SU-DHL-6 (cell line): ENCODE measurements at regions not wholly inside any gene's neighbourhood (a gene's known extent, or its start where the extent isn't known, plus 50 kb on each side); places are given as distances from the start of the nearest gene placed in this dataset.

Experiments
- H2AFZ ChIP-seq: fragments of 200-600 bp; sonication (generic); 2 replicates; pipeline ENCODE4 v1.6.1; 2014; ENCODE audit warnings: low read depth, mild to moderate bottlenecking, moderate library complexity, mixed read lengths, antibody characterized with exemption, low read length; ENCODE audit not compliant: severe bottlenecking
- H3F3A ChIP-seq: fragments of 200-600 bp; shearing (Covaris generic); 2 replicates; pipeline ENCODE4 v1.6.0; 2016; ENCODE audit warnings: antibody characterized with exemption, mild to moderate bottlenecking; ENCODE audit not compliant: insufficient read depth
- H3K27ac ChIP-seq: fragments of 200-600 bp; sonication (generic); 2 replicates; pipeline ENCODE4 v1.5.1; 2016; ENCODE audit warnings: low read depth, mild to moderate bottlenecking, low read length, moderate library complexity, mixed read lengths
- H3K27me3 ChIP-seq: fragments of 200-600 bp; sonication (generic), shearing (Covaris generic); 2 replicates; pipeline ENCODE4 v1.6.0; 2014; ENCODE audit warnings: mild to moderate bottlenecking, low read length
- H3K36me3 ChIP-seq: fragments of 200-600 bp; sonication (generic); 2 replicates; pipeline ENCODE4 v1.6.1; 2014; ENCODE audit warnings: mild to moderate bottlenecking, low read length, mixed read lengths
- H3K4me2 ChIP-seq: fragments of 300-600, 200-600 bp; shearing (Covaris generic), sonication (generic); 2 replicates; pipeline ENCODE4 v1.6.0; 2014; ENCODE audit warnings: low read length, low read depth, mild to moderate bottlenecking; ENCODE audit not compliant: poor library complexity, severe bottlenecking
- H3K4me3 ChIP-seq: fragments of 200-600 bp; sonication (generic); 2 replicates; pipeline ENCODE4 v1.5.1; 2014; ENCODE audit warnings: antibody characterized with exemption, low read length, mild to moderate bottlenecking, mixed read lengths; ENCODE audit not compliant: insufficient read depth, poor library complexity, severe bottlenecking
- H3K79me2 ChIP-seq: fragments of 200-600 bp; sonication (generic); 2 replicates; pipeline ENCODE4 v1.6.1; 2014; ENCODE audit warnings: mild to moderate bottlenecking, low read length, moderate library complexity; ENCODE audit not compliant: insufficient read depth
- H3K9ac ChIP-seq: fragments of 200-600 bp; sonication (generic); 2 replicates; pipeline ENCODE4 v1.7.0; 2014; ENCODE audit warnings: mild to moderate bottlenecking, low read length
- H3K9me2 ChIP-seq: fragments of 200-600 bp; sonication (generic); replicated peaks from 2 replicates; pipeline ENCODE4 v1.6.1; 2014; ENCODE audit warnings: low read length; ENCODE audit not compliant: insufficient read depth
- H3K9me3 ChIP-seq: fragments of 200-600 bp; sonication (generic); 2 replicates; pipeline ENCODE4 v1.6.1; 2014; ENCODE audit warnings: low read length, mixed read lengths; ENCODE audit not compliant: insufficient read depth
- H4K20me1 ChIP-seq: fragments of 200-600 bp; sonication (generic); 2 replicates; pipeline ENCODE4 v1.6.1; 2014; ENCODE audit warnings: low read depth, mild to moderate bottlenecking, antibody characterized with exemption, low read length, moderate library complexity, mixed read lengths
- EZH2phosphoT487 ChIP-seq: fragments of 200-600 bp; sonication (generic), shearing (Covaris generic); conservative IDR thresholded peaks from 2 replicates; pipeline ENCODE4 v1.6.1; 2018; ENCODE audit warnings: mild to moderate bottlenecking, antibody characterized with exemption, low read length, moderate library complexity, mixed read lengths
- TF ChIP-seq, protein P1 (sequence below): fragments of 200-600 bp; sonication (generic); IDR thresholded peaks from one replicate; pipeline ENCODE4 v1.5.1; 2017; ENCODE audit warnings: antibody characterized with exemption, mild to moderate bottlenecking, low read length, moderate library complexity; ENCODE audit not compliant: insufficient read depth, poor library complexity, severe bottlenecking

DNA sequence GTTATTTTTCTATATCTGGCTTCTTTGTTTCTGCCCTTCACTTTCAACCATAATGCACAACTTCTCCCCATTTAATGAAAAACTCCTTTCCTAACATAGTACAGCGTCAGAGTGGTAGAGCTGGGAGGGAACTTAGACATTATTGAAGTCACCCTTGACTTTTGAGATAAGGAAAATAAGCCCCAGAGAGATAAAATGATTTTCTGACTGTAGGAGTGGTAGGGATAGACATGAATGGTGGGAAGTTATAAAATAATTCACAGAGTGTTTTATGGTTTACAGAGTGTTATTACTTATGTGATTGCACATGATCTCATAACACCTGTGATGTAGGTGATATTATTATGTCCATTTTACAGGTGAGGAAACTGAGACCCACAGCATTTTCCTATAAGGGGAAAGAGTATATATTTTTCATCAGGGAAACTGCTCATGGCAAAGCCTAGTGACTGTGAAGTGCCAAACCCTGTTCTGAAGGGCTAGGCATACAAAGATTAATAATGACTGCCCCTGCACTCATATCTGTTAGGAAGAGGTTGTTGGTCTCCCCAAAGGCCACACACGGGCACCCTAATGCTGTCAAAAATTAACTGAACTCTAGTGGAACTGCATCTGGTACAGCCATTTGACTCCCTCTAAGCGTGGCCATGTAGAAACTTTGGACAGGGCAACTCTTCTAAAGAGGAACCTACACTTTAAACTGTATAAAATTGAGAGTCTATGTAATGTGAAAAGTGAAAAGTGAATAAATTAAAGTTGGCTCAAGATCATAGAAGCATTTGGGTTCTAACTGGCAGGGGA is 61.1 kb upstream of the PICALM start:
- H3K9me3 ChIP-seq = no peaks in the 10 kb centered on the region
- no peaks in the 10 kb centered on the region for H3F3A ChIP-seq
- no peak overlapping the region for H3K27ac ChIP-seq
- H3K9ac ChIP-seq = no peak overlapping the region
- H4K20me1 ChIP-seq = no peaks in the 10 kb centered on the region
- H3K9me2 ChIP-seq = no peaks in the 10 kb centered on the region
- H3K4me3 ChIP-seq = no peak overlapping the region
- no peaks in the 10 kb centered on the region for H3K79me2 ChIP-seq
- no peaks in the 10 kb centered on the region for H3K36me3 ChIP-seq
- no peaks in the 10 kb centered on the region for H3K27me3 ChIP-seq
- no peak overlapping the region for H3K4me2 ChIP-seq
- H2AFZ ChIP-seq = no peak overlapping the region
- no peak for TF ChIP-seq EZH2phosphoT487
- TF ChIP-seq, protein P1, sequence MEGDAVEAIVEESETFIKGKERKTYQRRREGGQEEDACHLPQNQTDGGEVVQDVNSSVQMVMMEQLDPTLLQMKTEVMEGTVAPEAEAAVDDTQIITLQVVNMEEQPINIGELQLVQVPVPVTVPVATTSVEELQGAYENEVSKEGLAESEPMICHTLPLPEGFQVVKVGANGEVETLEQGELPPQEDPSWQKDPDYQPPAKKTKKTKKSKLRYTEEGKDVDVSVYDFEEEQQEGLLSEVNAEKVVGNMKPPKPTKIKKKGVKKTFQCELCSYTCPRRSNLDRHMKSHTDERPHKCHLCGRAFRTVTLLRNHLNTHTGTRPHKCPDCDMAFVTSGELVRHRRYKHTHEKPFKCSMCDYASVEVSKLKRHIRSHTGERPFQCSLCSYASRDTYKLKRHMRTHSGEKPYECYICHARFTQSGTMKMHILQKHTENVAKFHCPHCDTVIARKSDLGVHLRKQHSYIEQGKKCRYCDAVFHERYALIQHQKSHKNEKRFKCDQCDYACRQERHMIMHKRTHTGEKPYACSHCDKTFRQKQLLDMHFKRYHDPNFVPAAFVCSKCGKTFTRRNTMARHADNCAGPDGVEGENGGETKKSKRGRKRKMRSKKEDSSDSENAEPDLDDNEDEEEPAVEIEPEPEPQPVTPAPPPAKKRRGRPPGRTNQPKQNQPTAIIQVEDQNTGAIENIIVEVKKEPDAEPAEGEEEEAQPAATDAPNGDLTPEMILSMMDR = no peak

DNA sequence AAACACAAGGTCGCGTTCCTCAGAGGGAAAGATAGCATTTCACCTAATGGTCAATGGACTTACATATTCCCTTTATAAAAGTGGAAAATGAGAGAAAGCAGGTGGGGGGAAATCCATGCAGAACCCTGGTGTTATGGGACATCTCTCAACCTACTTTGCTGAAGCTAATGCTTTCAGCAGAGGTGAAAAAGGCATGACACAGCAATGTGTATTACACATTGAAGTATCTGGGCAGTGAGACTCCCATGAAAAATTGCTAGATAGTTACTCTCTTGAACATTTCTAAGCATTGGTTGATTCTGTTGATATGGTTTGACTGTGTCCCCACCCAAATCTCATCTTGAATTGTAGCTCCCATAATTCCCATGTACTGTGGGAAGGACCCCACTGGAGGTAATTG is 60.0 kb upstream of the PICALM start:
- TF ChIP-seq EZH2phosphoT487 = no peak
- TF ChIP-seq, protein P1 = no peak
- Histone ChIP-seq H3K9me3 (no peaks in the 10 kb centered on the region), H3K4me3 (no peak overlapping the region), H3K27ac (no peak overlapping the region), H3K4me2 (no peak overlapping the region), H3F3A (no peaks in the 10 kb centered on the region), H3K9me2 (no peaks in the 10 kb centered on the region), H3K27me3 (no peaks in the 10 kb centered on the region), H3K79me2 (no peaks in the 10 kb centered on the region), H3K36me3 (no peaks in the 10 kb centered on the region), H3K9ac (no peak overlapping the region), H2AFZ (no peak overlapping the region), H4K20me1 (no peaks in the 10 kb centered on the region)

DNA sequence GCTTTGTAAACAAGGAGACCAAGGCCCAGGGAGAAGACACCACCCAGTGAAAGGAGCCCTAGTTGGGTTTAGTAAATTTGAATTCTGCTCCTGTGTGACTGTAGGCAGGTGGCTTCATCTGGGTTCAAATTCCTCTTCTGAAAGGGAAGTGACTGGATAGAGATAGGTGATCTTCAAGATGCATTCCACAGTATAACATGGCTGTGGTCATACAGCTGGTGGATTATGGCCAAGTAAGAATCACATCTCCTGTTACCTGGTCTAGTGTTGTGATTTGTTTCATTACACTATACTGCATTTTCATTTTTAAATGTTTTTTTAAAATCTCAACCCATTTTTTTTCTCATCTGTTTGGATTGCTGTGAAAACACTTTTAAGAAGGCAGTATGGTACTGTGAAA is 58.0 kb upstream of the PICALM start:
- H3K27ac ChIP-seq = no peak overlapping the region
- H3K36me3 ChIP-seq = no peaks in the 10 kb centered on the region
- TF ChIP-seq, protein P1 = no peak
- no peak for TF ChIP-seq EZH2phosphoT487
- no peak overlapping the region for H3K4me3 ChIP-seq
- H3K79me2 ChIP-seq = no peaks in the 10 kb centered on the region
- H3K27me3 ChIP-seq = no peaks in the 10 kb centered on the region
- no peak overlapping the region for H2AFZ ChIP-seq
- no peak overlapping the region for H3K4me2 ChIP-seq
- no peak overlapping the region for H3K9ac ChIP-seq
- no peaks in the 10 kb centered on the region for H3K9me2 ChIP-seq
- H3K9me3 ChIP-seq = no peaks in the 10 kb centered on the region
- no peaks in the 10 kb centered on the region for H4K20me1 ChIP-seq
- no peaks in the 10 kb centered on the region for H3F3A ChIP-seq
